Mucosa of descending colon (tissue), 3 donors: ENCODE measurements at regions not wholly inside any gene's neighbourhood (a gene's known extent, or its start where the extent isn't known, plus 50 kb on each side); places are given as distances from the start of the nearest gene placed in this dataset.

Source experiments
- ATAC-seq: fragments of 200-7000 bp; cut with Tn5 transposase; one replicate; pipeline ENCODE4 v1.9.1; 2020; ENCODE audit warnings: mild to moderate bottlenecking, moderate library complexity
- DNase-seq, 3 donors: peaks; one replicate each; pipeline ENCODE4 v3.0.0-alpha.2; 2020
- H3K36me3 ChIP-seq: fragments of 200-600 bp; one replicate; pipeline ENCODE4 v1.8.0; 2021; ENCODE audit warnings: low read depth, mild to moderate bottlenecking
- H3K4me1 ChIP-seq: fragments of 200-600 bp; one replicate; pipeline ENCODE4 v1.8.0; 2021; ENCODE audit warnings: low read depth, mild to moderate bottlenecking
- H3K4me3 ChIP-seq: fragments of 200-600 bp; one replicate; pipeline ENCODE4 v1.8.0; 2021; ENCODE audit warnings: mild to moderate bottlenecking
- H3K9me3 ChIP-seq: fragments of 200-600 bp; one replicate; pipeline ENCODE4 v1.8.0; 2021; ENCODE audit warnings: mild to moderate bottlenecking
- intact Hi-C, 2 donors: fragments of 100-400 bp; cut with DNase I in 1 of 2; cut with micrococcal nuclease in 1 of 2; formaldehyde crosslinking; loops; one replicate each; pipeline versions ENCODE4 v1.11.0 to v1.11.1; 2022; cut with DNase I, micrococcal nuclease
- TF ChIP-seq, protein P1 (sequence below): fragments of 200-600 bp; IDR thresholded peaks from one replicate; pipeline ENCODE4 v1.8.0; 2022; ENCODE audit warnings: antibody characterized with exemption, mild to moderate bottlenecking
- donor health status: DM: no; HTN: no; CAD: no; lungs with moderate emphysema.
- donor health status: DM: no; HTN: no; CAD: no.
- donor health status: DM: no; HTN: yes; CAD: no.

DNA sequence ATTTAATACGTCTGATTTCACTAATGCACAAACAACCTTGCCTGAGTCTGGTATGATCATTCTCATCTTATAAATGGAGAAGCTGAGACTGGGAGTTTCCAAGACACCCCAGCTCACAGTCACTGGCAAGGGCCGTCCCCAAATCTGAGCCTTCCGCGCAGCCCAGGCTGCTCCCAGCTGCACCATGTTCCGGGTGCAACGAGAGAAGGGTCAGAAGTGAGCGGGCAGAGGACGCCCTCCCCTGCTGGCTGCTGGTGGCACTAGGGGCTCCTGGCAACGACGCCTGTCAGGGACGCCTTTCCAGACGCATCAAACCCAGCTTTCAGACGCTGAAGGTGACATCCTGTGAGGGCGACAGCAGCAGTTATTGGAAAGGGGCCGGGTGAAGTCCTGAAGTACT is 115.3 kb upstream of the PROKR2 start:
- Histone ChIP-seq H3K9me3 (no peaks in the 10 kb centered on the region), H3K36me3 (no peaks in the 10 kb centered on the region), H3K4me1 (no peaks in the 10 kb centered on the region), H3K4me3 (no peak overlapping the region)
- TF ChIP-seq, protein P1, sequence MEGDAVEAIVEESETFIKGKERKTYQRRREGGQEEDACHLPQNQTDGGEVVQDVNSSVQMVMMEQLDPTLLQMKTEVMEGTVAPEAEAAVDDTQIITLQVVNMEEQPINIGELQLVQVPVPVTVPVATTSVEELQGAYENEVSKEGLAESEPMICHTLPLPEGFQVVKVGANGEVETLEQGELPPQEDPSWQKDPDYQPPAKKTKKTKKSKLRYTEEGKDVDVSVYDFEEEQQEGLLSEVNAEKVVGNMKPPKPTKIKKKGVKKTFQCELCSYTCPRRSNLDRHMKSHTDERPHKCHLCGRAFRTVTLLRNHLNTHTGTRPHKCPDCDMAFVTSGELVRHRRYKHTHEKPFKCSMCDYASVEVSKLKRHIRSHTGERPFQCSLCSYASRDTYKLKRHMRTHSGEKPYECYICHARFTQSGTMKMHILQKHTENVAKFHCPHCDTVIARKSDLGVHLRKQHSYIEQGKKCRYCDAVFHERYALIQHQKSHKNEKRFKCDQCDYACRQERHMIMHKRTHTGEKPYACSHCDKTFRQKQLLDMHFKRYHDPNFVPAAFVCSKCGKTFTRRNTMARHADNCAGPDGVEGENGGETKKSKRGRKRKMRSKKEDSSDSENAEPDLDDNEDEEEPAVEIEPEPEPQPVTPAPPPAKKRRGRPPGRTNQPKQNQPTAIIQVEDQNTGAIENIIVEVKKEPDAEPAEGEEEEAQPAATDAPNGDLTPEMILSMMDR = no peak
- DNase-seq (no peak), ATAC-seq (no peak)
- intact Hi-C loops = no loop called here

DNA sequence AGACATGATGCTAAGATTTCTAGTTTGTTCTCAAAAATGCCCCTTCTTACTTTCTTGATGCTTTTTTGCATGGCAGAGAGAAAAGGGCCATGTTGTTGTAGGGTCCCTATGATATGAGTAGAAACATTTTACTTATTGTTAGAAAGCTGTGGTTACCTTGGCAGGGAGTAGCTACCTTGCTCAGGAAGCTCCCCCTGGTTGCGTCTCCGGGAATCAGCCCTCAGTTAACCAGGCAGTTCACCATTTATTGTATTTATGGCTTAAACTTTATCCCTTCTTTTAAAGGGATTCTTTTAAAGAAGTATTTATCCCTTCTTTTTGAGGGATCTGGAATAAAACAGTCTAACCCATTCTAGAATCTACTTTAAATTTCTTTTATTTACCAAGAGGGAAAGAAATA is 113.9 kb upstream of the PROKR2 start:
- intact Hi-C loops = no loop called here
- no peak for DNase-seq
- ATAC-seq = no peak
- Histone ChIP-seq H3K4me1 (no peaks in the 10 kb centered on the region), H3K4me3 (no peak overlapping the region), H3K9me3 (no peaks in the 10 kb centered on the region), H3K36me3 (no peaks in the 10 kb centered on the region)
- TF ChIP-seq, protein P1 = no peak

DNA sequence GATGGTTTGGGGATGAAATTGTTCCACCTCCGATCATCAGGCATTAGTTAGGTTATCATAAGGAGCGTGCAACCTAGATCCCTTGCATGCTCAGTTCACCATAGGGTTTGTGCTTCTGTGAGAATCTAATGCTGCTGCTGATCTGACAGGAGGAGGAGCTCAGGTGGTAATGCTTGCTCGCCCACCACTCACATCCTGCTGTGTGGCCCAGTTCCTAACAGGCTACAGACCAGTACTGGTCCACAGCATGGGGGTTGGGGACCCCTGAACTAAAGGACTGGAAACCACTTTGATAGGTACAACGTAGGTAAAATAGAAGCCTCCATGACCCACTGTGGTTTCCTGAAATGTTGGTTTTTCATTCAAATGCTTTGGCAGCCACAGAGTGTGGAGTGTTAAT is 109.3 kb upstream of the PROKR2 start:
- H3K4me3 ChIP-seq = no peak overlapping the region
- DNase-seq (no peak), ATAC-seq (no peak)
- no peaks in the 10 kb centered on the region for H3K36me3 ChIP-seq
- intact Hi-C loops = no loop called here
- TF ChIP-seq, protein P1 = no peak
- no peaks in the 10 kb centered on the region for H3K9me3 ChIP-seq
- no peaks in the 10 kb centered on the region for H3K4me1 ChIP-seq

DNA sequence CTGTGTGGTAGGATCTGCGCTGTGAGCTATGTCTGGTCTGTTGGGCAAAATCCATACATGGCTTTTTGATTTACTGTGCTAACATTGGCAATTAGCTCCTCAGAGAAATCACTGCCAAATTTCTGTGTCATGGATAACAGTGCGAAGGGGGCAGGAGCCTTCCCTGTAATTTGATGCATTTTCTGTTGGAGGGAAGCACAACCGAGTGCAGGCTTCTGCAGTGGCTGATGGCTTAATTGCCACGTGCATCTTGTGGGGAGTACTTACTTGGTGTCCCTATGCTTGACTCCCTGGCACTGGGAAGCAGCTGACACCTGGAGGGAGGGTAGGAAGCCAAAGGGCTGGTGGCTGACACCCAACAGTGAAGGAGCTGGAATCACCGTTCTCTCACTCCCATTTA is 99.3 kb upstream of the PROKR2 start:
- DNase-seq (no peak), ATAC-seq (no peak)
- H3K4me3 ChIP-seq = no peak overlapping the region
- H3K4me1 ChIP-seq = no peaks in the 10 kb centered on the region
- no peaks in the 10 kb centered on the region for H3K36me3 ChIP-seq
- no peaks in the 10 kb centered on the region for H3K9me3 ChIP-seq
- TF ChIP-seq, protein P1 = no peak
- intact Hi-C loops = no loop called here

DNA sequence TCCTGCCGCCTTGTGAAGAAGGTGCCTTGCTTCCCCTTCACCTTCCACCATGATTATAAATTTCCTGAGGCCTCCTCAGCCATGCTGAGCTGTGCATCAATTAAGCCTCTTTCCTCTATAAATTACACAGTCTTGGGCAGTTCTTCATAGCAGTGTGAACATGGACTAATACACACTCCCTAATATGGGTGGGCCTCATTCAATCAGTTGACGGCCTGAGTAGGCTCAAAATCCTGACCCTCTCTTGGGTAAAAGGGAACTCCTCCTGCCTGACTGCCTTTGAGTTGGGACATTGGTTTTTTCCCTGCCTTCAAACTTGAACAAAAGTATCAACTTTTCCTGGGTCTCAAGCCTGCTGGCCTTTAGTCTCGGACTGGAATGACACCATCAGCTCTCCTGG is 96.6 kb upstream of the PROKR2 start:
- intact Hi-C loops = no loop called here
- no peak for ATAC-seq

DNA sequence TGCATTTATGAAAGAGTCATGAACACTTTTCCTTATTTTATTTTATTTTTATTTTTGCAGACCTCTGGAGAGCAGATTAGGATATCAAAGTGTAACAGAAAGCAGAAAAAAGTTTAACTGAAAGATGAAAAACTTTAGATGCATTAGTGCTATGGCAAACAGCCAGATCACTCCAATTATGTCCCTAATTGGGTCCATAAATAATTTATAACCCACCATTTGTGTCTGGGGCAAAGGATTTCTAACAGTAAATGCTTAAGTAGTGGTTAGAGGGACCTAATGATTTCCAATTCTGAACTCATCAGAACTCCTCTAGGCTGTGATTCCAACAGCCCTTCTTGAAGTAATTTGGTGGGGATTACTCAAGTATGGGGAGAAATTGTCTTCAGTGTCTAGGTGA is 93.7 kb upstream of the PROKR2 start:
- no peaks in the 10 kb centered on the region for H3K9me3 ChIP-seq
- intact Hi-C loops = no loop called here
- no peaks in the 10 kb centered on the region for H3K36me3 ChIP-seq
- DNase-seq (no peak), ATAC-seq (no peak)
- TF ChIP-seq, protein P1 = no peak
- H3K4me3 ChIP-seq = no peak overlapping the region
- no peaks in the 10 kb centered on the region for H3K4me1 ChIP-seq

More for the DNA sequence above, 96.6 kb upstream of the PROKR2 start:
- no peak for DNase-seq
- Histone ChIP-seq H3K4me3 (no peak overlapping the region), H3K4me1 (no peaks in the 10 kb centered on the region), H3K36me3 (no peaks in the 10 kb centered on the region), H3K9me3 (no peaks in the 10 kb centered on the region)
- TF ChIP-seq, protein P1 = no peak
